NCI-H2029 treated with DMSO at 0.1 percent for 48 hours (cell line): ENCODE measurements at regions not wholly inside any gene's neighbourhood (a gene's known extent, or its start where the extent isn't known, plus 50 kb on each side); places are given as distances from the start of the nearest gene placed in this dataset.
A peak's percentile ranks its signal among the peaks of the same experiment; 100 is the strongest.

Experiments
- DNase-seq: peaks from one replicate; lab custom pipeline; 2025; lab: John Stamatoyannopoulos, UW

DNA sequence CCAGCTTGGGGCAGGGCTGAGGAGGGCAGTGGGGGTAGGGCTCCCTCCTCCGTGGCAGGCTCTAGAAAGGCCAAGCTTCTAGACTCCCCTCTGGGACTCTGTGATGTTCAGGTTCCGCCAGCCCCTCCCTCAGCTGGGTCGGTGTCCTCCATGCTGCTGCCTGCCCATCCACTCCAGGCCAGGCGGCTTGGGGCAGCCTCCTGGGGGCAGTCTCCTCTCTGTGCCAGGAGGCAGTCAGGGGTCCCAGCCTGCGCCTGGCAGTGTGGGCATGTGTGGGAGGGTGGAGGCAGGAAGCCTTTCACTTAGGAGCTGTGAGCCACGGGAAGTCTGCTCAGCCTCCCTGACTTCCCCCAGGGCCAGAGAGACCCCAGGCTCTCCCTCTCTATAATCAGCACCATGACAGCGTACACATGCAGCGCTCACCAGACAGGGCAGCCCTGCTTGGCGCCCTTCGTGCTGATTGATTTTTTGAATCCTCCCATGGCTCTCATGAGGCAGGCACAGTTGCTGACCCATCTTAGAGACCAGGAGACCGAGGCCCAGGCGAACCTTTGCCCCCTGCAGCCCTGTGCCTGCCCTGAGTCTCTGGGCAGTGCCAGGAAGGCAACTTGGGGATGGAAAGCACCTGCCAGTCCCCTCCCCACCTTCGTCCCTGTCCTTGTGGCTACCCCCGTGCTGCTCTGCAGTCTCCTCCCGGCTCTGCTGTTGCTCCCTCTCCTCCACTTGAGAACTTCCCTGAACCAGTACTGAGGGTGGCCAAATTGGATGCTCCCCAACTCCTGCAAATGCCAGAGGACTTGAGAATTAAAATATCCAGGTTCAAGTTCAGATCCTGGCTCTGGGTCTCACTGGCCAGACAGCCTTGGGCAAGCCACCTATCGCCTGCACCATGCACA is 234.7 kb upstream of the GSE1 start:
- no peak for DNase-seq

DNA sequence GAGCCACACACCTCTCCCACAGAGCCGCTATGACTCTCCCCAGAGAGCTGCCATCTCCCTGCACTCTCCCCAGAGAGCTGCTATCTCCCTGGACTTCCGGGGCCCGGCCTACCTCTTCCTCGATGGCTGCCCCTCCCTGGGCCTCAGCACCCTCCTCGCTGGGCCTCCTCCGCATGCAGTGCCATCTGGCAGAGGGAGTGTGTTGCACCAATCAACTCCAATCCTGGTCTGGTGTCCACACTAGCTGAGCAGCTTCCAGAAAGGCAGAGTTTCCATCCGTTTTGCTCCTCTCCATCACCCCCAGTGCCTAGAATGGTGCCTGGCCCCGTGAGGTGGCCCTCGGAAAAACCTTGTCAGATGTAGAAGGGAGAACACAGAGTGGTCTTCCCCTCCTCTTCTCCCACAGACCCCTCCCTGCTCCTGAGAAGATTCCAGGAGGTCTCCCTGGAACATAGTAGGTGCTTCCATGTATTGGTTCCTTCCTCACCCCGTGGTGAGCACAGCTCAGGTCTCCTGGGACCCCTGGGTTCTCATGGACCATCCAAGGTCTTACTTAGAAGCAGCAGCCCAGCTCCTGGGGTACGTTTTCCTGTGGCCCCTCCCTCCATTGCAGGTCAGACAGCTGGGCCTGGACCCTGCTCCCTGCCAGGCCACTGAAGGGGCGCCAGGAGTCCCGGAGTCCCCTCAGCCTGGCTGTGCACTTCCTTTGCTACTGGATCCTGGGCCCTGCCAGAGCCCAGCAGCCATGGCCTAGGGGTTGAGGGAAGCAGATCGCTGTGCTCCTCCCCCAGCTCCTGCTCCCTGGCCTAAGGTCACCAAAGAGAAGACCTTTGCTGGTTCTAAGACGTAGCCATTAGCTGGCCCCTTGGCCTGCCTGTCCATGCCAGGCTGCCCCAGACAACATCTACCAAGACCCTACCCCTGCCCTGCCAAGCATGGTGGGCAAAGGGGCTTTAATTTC is 233.8 kb upstream of the GSE1 start:
- DNase-seq = no peak

DNA sequence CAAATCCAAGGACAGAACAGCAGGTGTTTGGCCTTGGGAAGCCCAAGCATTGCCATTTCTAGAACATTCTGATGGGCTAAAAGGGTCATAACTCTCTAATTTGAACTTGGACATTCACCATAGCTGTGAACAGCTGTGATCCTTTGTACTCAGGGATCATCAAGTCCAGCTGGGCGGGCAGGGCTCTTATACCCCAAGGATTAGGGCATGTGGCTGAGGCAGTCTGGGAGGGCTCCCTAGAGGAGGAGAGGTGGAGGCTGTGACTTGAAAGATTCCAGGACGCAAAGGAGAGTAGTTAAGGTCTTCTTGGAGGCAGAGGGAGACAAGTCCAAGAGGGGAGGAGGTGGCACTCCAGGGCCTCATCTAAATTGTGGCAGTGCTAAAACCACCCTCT is 233.1 kb upstream of the GSE1 start:
- DNase-seq = no peak

- DNase-seq = no peak
Measured at GRCh38 chr16:85380905-85381737, 232.0 kb upstream of the GSE1 start.

- no peak for DNase-seq
Measured at GRCh38 chr16:85381738-85382592, 231.2 kb upstream of the GSE1 start.

DNA sequence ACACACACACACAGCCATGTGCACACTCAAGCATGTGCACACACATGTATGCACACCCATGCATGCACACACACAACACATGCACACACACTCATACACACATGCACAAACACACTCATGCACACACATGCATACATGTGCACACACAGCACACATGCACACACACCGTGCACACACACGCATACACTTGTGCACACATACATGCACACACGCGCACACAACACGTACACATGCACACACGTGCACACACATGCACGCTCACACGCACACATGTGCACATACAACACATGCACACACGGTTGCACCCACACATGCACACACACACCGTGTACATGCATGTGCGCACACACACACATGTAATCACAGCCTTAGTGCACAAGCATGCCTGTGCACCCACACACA is 230.4 kb upstream of the GSE1 start:
- no peak for DNase-seq

- no peak for DNase-seq
Measured at GRCh38 chr16:85383836-85384832, 229.0 kb upstream of the GSE1 start.

- no peak for DNase-seq
Measured at GRCh38 chr16:85384833-85385462, 228.2 kb upstream of the GSE1 start.

DNA sequence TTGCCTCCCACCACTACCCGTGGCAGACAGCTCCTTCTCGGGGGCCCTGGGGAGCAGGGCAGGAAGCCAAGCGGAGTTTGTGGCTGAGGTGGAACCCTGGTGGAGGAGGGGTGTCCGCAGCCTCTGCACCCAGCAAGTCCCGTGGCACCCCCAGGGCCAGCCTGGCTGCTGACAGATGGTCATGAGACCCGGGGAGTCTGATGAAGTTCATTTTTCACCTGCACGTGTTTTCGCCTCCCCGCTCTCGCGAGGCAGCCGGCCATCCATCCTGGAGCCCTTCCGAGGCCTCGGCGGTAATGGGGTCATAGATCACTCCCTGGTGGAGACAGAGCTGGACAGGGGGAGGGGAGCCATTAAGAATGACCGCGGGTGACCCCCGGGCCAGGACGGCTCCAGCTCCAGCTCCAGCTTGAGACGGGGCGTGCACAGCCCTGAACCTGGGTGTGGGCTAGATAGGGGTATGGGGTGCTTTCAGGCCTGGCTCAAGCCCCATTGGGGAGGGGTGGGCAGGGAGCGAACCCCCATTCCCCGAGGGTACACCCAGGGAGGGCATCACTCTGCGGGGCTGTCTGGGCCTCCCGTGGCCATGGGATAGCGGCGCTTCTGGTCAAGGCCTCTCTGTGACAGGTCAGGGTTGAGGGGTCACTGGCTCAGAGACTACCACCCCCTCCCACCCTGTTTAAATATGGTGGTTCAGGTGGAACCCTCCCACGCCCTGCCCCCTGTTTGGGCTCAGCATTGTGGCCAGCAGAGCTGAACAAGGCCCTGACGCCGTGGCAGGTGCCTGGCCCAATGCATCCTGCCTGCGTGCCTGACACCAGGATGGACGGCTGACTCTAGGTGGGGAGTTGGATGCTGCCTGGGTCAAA is 227.4 kb upstream of the GSE1 start:
- no peak for DNase-seq

DNA sequence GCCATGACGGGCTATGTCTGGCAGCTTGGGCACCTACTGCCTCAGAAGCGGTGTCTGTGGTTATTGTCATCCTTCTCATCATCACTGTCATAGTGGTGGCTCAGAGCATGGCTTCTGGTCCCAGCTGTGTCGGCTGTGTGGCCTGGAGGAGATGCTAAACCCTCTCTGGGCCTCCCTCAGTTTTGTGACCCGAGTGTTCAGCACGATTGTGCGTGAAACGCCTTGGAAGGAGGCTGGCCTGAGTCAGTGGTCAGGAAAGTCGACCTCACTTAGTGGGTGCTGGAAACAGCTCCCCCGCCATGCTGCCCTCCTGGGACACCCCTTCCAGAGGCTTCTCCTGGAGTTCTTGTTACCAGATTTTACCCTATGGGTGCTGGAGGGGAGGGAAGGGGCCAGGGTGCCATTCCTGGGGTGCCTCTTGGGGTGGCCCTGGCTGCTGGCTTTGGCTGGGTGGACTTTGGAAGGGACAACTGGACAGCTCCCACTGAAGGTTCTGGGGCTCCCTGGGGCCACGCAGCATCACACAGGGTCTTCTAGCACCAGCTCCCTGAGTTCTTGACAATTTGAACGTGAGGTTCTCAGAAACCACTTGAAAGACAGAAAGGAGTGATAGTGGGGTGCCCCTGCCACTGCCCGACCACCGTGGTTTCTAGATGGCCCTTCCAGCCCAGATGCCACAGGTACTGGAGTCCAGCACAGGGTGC is 226.5 kb upstream of the GSE1 start:
- no peak for DNase-seq

GRCh38 chr16:85387171-85387507 is 226.0 kb upstream of the GSE1 start:
- no peak for DNase-seq

DNA sequence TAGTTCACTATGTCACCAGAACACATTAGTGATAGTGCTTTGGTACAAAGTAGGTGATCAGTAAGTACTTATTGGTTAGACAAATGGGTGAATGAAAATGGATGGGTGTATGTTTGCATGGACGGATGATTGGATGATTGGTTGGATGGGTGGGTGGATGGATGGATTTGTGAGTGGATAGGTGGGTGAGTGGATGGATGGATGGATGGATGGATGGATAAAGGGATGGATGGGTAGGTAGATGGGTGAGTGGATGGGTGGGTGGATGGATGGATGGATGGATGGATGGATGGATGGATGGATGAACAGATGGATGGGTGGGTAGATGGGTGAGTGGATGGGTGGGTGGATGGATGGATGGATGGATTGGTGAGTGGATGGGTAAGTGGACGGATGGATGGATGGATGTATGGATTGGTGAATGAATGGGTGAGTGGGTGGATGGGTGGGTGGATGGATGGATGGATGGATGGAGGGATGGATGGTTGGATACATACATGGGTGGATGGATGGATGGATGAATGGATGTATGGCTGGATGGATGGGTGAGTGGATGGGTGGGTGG is 225.3 kb upstream of the GSE1 start:
- no peak for DNase-seq

GRCh38 chr16:85389679-85390470 is 223.2 kb upstream of the GSE1 start:
- no peak for DNase-seq

DNA sequence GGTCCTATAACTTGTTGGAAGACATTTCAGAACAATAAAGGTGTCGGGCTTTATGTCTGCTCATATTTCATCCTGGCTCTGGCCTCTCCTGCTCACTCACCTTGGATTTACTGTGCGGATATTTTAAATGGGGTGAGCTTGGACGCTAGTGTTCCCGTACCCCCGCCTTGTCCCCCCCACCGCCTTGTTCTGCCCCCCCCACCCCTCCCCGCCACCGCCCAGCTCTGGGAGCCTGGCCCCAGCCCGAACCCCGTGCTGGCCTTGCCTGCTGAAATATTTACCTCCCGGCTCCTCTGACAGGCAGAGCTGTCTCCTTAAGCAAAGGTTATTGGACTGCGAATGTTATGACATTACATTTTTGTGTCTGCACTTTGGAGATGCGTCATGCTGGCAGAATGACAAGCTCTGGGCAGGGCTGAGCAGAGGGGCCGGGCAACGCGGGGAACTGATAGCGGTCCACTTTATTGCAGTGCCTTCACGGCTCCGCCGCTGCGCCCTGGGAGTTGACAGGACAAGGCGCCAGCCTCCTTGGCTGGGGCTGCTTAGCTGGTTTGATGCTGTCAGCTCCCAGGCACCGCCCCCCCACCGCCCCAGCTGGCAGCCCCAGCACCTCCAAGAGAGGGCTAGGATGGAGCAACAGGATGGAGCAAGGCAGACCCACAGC is 222.5 kb upstream of the GSE1 start:
- peak; percentile 4 for DNase-seq

DNA sequence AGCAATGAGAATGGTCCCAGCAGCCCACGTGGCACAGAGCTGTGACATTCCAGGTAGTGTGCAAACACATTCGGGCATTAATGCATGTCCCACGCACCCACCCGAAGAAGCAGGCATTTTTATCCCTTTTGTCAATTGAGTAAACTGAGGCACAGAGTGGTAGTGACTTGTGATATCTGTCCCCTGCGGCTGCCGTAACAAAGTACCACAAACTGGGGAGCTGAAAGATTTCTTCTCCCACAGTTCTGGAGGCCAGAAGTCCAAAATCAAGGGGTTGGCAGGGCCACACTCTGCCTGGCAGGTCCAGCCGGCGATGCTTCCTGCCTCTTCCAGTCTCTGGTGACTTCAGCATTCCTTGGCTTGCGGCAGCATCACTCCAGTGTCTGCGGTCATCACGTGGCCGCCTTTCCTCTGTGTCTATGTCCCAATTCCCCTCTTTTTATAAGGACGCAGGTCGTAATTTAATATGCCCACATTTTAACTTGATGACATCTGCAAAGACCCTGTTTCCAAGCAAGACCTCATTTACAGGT is 221.9 kb upstream of the GSE1 start:
- DNase-seq = no peak
